HG02642 (cell line): ENCODE measurements at regions not wholly inside any gene's neighbourhood (a gene's known extent, or its start where the extent isn't known, plus 50 kb on each side); places are given as distances from the start of the nearest gene placed in this dataset.
"Not testable (repeated sequence)": the region's sequence is repeated elsewhere in the genome, so short reads cannot be mapped to it uniquely, and the experiment has no call there.

Experiments
- ATAC-seq: cut with Tn5 transposase; IDR thresholded peaks from one replicate; pipeline ENCODE4 v1.9.1; 2021; ENCODE audit warnings: mild to moderate bottlenecking; ENCODE audit not compliant: unreplicated experiment, poor library complexity

DNA sequence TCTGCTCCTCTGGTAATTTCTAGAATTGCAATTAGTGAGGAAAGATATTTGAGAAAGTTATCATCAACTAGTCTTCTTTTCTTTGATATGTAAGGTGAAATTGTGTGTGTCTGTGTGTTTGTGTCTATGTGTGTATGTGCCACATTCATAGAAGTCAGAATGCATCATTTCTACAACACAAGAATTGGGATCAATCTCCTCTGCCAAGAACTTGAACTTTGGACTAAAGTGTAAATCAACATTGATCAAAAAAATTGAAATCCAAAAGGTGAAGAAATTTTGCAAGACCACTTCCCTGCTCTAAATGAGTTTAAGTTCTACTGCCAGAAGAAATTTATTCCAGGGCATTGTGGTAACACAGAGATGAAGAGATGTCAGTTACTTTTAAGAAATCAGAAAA, 1072.8 kb downstream of the GRM8 start:
- no peak for ATAC-seq

DNA sequence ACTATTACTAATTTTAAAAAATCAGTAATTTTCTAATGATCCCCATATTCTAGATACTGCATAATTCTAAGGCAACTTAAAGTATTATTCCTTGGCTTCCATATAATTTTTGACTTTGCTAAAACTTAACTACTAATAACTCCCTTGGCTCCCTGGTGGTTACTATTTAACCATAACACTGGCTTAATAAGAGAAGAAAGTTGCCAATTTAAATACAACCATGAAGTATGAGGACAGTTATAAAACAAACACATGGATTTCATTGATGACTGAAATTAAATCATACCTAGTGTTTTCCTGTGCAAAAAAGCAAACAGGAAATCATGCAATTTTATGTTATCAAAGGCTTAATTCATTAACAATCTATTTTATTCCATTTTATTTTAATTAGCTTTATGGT, 1073.9 kb downstream of the GRM8 start:
- ATAC-seq: no peak

DNA sequence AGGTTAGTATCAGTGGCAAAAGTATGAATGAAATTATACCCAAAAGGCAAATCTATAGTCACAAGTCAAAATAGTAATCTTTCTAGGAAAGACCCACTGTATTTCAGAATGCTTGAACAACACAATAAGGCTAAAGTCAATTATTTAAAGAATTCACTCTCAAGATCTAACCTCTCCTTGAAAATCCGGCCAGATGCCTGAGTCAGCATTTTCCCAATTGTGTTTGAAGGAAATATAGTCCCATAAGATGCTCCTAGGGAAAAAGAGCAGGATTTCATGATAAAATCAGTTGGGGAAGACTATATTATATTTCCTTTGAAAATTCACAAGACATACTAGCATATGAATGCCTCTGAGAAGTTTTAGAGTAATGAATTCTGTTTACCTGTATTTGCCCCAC, 1075.0 kb downstream of the GRM8 start:
- no peak for ATAC-seq

DNA sequence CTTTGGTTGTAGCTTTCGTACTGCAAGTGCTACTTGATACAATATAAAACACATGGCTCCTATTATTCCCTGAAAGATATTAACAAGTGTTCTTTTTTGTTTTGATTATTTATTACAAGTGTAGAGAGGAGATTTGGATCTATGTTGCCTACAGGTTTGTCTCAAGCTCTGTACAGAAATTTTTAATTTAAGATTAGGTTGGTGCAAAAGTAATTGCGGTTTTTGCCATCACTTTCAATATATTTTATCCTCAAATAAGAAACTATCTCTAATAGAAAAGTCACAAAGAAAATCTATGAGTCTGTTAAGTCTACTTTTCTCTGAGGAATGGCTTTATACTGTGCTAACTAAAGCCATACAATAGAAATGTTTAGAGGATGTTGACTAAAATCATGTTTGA, 1086.1 kb downstream of the GRM8 start:
- ATAC-seq: no peak

DNA sequence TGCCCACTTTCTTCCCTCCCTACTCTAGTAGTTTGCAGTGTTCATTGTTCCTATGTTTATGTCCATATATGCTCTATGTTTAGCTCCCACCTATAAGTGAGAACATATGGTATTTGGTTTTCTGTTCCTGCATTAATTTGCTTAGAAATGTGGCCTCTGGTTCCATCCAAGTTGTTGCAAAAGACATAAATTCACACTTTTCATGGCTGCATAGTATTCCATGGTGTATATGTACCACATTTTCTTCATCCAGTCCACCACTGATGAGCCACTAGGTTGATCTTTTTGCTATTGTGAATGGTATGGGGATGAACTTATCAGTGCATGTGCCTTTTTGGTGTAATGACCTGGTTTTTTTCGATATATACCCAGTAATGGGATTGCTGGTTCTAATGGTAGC, 1089.1 kb downstream of the GRM8 start:
- no peak for ATAC-seq

DNA sequence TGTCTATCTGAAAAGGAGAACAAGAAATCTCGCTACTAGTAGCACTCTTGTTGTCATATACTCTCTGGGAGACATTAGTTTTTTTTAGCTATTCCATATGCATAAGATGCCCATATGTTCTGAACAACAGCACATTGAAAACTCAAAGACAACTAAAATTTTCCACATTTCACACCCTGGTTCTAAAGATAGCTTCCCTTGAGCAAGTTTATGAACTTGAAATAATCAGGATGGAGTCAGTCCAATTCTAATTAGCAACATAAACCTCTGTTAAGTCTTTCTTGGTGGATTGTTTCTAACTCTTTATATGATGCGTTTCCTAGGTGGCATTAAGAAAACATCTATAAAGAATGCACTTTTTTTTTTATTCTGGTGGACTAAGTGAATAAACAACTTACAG, 1095.3 kb downstream of the GRM8 start:
- no peak for ATAC-seq

DNA sequence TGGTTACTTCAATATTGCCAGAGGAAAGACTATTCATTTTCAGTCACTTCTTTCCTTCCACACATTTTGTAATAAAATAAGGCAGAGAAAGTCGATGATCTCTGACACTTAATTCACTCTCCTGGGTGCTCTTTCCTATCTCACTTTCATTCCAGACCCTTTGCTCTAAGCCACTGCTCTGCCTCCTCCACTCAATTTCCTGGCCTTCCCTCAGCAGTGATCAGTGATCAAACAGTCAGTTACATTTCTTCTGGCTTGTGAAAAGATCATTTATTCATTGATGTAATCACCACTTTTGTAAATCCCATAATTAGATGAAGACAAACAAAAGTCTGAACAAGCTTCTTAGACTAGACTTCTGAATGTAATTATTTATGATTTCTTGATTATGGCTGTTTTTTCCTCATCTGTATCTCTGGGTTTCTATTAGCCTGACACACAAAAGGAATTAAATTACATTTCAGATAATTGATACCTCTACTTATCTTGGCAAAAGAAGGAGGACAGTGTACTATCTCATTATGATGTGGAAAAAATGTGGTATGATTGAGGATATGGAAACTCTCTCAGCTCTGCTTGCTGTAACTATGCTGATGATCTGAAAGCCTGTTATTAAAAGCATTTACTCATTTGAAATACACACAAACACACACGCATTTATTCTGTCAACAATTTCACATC, 1102.3 kb downstream of the GRM8 start:
- ATAC-seq: no peak

DNA sequence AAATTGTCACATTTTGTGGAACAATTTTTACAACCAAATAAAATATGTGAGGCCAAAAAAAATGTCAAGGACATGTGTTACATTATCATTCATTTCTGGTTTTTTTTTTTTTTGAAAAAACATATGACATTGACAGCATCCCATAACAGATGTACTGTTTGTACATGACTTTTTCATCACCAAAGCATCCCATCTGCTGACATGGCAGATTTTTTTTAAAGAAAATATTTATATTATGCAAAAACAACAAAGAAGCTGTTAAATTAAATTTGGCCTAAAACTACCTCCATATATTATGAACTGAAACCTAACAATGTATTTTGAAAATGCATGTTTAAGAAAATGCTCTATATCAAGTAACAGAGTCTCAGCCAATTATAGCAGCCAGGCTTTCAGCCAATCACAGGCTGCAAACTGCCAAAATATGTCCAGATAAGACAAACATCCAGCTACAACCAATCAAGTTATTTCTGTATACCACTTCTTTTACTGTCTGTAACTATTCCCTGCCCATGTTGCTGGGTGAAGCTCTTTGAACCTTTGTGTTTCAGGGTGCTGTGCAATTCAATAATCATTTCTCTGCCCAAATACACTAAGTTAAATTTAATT, 1111.8 kb downstream of the GRM8 start:
- ATAC-seq: no peak

DNA sequence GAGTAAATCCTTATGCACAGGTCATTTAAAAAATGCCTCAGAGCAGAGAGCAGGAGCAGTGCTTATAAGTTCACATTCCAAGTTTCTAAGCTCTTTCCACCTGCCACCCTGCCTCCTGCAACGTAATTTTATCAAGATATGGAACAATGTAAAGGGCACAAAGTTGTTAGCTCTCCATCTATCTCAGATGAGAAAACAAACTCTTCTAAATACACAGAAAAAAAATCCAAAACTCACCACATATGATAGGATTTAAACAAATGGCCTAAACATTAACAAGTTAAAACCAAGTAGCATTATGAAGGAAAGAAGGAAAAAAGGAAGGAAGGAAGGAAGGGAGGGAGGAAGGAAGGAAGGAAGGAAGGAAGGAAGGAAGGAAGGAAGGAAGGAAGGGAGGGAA, 1132.8 kb downstream of the GRM8 start:
- no peak for ATAC-seq

DNA sequence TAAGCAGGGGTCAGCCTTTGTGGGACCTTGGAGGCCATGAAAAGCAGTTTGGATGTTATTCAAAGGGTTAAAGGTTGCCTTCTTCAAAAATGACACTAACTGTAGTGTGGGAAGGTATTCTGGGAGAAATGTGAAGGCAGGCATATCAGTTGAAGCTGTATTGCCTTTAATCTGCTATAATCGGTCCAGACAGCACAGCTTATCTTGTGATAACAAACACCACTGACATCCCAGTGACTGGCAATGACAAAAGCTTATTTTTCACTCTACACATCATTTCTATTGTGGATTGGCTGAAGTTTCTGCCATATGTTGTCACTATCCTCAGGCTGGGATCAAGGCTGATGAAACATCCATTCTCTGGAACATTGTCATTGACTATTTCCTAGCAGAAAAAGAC, 1149.2 kb downstream of the GRM8 start:
- ATAC-seq: no peak

DNA sequence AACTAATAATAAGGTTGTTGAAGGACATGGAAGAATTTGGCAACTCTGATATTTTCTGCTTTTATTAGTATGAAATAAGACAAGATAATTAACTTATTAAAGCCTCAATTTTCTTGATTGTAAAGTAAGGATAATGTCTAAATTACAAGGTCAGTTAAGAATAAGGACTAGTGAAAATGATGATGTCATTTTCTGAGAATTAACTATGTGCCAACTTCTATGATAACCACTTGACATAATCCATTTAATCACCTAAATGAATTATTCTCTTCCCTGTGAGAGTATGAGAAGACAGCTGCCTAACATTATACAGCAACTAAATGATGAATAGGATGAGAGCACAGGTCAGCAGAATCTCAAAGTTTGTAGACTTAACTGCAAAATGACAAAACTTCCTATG, 1153.4 kb upstream of the POT1 start:
- ATAC-seq: no peak

DNA sequence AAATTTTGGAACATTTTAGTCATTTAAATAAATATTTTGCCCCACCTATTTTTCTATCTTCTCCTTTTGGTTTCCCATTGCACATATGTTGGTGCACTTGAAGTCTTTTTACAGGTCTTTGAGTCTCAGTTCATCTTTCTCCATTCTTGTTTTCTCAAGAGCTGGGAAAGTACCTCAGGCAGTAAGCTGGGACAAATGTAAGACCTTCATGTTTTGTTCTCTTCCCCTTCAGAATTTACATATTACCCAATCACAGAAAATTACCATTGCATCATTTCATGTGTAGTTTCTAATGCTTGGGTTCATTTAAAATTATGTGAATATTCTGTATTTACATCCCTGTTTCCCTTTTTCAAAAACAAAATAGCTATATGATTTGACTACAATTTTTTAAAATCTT, 1150.0 kb upstream of the POT1 start:
- ATAC-seq: peak; percentile 60

DNA sequence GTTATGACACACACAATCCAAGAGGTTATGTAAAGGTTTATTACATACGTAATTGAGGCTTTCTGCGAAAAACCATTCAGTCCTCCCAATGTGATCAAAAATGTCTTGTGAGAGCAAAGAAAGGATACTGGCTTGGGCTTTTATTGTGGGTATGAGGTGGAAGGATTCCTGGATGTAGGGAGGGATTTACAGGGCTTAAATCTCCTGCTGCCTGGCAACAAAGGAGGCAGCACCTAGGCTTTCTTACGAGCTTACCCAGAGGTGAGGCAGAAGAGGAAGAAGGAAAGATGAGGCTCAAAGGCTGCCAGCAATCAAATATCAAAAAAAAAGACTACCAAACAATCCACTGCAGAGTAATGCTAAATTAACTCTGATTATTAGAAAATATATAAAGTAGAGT, 1149.5 kb upstream of the POT1 start:
- no peak for ATAC-seq

DNA sequence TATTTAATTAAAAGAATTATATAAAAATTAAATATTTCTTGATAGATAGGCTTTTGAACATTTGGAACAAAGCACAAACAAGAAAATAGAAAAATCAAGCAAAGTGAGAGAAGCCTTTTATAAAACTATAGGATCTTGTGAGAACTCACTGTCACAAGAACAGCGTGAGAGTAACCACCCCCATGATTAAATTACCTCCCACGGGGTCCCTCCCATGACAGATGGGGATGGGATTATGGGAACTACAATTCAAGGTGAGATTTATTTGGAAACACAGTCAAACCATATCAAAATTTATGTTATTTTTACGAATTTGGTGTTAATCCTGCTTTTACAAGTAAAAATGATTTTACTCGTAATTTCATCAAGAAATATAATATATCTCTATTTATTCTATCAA, 1136.1 kb upstream of the POT1 start:
- ATAC-seq: no peak

DNA sequence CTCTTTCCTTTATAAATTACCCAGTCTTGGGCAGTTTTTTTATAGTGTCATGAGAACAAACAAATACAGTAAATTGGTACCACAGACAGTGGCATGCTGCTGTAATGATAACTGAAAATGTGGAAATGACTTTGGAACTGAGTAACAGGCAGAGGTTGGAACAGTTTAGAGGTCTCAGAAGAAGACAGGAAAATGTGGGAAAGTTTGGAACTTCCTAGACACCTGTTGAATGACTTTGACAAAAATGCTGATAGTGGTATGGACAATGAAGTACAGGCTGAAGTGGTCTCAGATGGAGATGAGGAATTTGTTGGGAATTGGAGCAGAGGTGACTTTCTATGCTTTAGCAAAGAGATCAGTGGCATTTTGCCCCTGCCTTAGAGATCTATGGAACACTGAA, 1128.4 kb upstream of the POT1 start:
- ATAC-seq: no peak

DNA sequence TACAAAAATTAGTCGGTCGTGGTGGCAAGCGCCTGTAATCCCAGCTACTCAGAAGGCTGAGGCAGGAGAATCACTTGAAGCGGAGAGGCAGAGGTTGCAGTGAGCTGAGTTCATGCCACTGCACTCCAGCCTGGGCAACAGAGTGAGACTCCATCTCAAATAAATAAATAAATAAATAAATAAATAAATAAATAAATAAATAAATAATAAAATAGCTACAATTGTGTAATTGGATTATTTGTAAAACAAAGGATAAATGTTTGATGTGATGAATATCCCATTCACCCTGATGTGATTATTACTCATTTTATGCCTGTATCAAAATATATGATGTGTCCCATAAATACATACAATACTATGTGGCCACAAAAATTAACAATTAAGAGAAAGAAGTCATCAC, 1127.0 kb upstream of the POT1 start:
- ATAC-seq: not testable (repeated sequence)

DNA sequence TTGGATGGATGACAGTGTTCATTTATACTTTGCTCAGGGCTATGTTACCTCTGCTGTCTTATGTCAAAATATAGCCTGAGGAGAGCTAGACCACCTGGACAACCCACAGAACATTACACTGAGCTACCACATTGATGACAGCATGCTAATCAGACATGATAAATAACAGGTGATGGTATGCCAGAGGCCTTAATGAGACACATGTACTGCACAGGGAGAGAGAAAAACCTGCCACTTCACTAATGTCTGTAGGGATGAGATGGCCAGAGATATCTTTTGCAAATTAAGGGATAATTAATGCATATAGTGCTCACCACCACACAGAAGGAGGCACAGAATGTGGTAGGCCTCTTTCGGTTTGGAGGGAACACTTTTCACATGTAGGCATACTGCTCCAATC, 1122.6 kb upstream of the POT1 start:
- ATAC-seq: no peak

DNA sequence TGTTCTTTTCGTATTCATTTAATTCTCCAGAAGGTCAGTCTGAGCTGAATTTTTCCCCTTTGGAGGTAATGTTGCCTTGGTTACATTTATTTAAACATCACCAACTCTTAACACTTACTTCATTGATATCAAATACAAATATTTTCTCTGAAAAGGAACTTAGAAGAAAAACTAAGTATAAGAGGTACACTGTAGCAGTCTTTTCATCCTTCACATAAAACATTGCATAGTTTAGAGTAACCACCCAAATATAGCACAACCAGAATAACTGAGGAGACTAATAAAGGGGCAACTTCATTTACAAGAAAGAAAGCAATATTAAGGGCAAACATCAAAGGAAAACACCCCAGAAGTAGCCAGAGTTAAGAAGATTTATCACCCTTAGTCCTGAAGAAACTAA, 1115.0 kb upstream of the POT1 start:
- ATAC-seq: no peak

DNA sequence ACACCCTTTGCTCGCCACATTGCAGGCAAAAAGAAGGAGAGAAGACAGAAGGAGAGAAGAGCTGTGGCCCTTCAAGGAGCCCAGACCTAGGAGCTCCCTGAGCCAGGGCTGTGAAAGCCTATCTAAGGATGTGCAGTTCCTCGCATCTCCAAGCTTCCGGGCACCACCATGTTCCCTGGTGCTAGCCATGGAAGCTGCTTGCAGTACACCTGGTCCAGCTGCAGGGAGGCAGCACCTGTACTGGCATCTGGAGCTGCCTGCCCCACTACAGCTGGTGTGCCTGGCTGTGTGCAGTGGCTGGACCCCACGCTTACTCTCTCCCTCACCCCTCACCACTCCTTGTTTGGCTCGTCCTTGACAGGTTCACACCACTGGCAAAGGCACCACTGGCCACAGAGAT, 1111.8 kb upstream of the POT1 start:
- ATAC-seq: no peak

DNA sequence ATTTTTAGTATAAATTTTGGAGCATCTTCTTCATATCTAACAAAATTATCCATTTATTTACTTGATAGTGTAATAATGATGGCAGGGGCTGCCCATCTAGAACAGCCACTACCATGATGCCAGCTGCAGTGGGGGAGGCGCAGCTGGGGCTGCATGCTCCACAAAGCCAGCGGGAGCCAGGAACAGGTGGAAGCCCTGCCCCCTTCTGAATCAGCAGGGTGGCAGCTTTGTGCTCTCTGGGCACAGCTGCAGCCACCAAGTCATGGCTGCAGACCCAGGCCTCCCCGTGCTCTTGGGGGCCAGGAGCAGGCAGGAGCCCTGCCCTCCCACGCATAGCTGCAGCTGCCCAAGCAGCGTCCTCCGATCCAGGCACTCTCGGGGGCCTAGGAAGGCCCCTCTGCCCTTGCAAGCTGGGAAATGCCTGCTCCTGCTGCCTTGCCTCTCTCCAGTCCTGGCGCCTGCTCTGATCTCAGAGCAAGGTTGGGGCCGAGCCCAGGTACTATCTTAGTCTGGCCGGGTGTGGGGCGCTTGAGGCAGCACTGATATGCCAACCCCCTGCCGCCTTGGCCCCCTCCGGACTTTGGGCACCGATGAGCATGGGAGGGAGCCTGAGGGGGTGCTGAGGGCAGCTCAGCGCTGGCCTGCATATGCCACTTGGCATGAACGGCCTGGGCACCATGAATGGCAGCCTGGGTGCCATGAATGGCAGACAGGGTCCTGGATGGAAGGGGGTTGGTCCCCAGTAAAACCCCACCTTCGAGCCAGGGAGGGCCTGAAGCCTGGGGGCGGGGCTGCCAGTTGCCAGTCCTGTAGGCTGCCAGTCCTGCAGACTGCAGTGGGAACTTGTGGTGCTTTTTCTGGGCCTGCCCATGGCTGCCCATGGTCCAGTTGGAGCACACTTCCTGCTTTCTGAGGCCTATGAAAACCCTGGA, 1110.8 kb upstream of the POT1 start:
- no peak for ATAC-seq

DNA sequence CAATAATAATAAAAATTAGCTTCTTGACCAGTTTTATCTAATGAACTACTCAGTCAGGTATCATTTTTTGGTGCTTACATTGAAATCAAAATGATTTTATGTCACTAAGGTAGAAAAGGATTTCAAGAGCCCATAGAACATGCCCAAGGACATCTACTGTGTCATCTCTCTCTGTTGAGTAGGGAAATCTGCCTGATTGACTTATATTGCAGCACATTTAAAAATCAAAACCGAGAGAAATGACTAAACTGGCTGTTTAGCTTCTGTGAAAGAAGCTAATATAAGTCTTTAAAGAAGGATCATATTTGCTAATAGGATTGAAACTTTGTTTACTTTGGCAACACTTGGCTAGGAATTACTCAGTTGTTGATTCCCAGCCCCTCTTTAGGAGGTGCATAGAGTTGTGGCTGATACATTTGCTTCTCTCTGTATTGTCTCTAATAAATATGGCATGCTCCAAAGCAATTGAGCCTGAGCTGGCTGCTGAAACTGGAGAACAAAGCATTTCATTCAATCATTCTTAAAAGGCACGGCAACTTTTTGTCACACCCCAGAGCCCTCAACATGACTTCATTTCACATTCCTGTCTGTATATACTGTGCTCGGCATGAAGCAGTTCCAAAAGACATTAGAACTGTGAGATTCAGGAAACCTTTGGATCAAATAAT, 1096.9 kb upstream of the POT1 start:
- ATAC-seq: no peak
